ENCODE measurements at regions not wholly inside any gene's neighbourhood (a gene's known extent, or its start where the extent isn't known, plus 50 kb on each side); places are given as distances from the start of the nearest gene placed in this dataset.

DNA sequence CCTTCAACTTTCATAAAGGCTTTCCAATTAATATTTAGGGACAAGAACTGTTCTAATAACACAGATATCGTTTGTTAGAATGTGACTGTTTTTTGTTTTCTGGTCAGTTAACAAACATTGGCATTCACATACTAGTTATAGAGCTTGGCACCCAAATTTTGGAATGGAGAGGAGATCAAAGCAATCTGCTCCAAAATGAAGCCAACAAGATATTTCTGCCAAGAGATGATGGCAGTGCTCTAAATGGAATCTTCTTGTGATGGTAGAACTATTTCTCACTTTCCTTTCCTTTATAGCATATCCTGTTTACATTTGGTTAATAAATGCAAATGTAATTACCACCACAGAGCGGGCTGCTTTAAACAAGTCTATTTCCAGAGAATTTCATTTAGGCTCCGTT lies 208.3 kb upstream of the RIMS1 start:
- TF ChIP-seq, protein P1, sequence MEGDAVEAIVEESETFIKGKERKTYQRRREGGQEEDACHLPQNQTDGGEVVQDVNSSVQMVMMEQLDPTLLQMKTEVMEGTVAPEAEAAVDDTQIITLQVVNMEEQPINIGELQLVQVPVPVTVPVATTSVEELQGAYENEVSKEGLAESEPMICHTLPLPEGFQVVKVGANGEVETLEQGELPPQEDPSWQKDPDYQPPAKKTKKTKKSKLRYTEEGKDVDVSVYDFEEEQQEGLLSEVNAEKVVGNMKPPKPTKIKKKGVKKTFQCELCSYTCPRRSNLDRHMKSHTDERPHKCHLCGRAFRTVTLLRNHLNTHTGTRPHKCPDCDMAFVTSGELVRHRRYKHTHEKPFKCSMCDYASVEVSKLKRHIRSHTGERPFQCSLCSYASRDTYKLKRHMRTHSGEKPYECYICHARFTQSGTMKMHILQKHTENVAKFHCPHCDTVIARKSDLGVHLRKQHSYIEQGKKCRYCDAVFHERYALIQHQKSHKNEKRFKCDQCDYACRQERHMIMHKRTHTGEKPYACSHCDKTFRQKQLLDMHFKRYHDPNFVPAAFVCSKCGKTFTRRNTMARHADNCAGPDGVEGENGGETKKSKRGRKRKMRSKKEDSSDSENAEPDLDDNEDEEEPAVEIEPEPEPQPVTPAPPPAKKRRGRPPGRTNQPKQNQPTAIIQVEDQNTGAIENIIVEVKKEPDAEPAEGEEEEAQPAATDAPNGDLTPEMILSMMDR (IDR thresholded peaks at IDR 0.05), result no peak
- TF ChIP-seq POLR2A (IDR thresholded peaks at IDR 0.05), result no peak

All from uterus (tissue), 2 donors.